Endodermal cell (in vitro differentiated cells): ENCODE measurements at regions not wholly inside any gene's neighbourhood (a gene's known extent, or its start where the extent isn't known, plus 50 kb on each side); places are given as distances from the start of the nearest gene placed in this dataset.

Experiments used
- DNase-seq: peaks from one replicate; pipeline ENCODE4 v3.0.0-alpha.2; 2017
- H3K27ac ChIP-seq: 2 replicates; pipeline ENCODE4 v1.5.1; 2013; ENCODE audit warnings: mild to moderate bottlenecking, low read depth, low read length, moderate library complexity
- H3K27me3 ChIP-seq: 2 replicates; pipeline ENCODE4 v1.6.1; 2013; ENCODE audit warnings: mild to moderate bottlenecking, low read length, moderate library complexity; ENCODE audit not compliant: insufficient read depth, control insufficient read depth, poor library complexity, severe bottlenecking
- H3K36me3 ChIP-seq: 2 replicates; pipeline ENCODE4 v1.7.0; 2013; ENCODE audit warnings: mild to moderate bottlenecking, low read length, moderate library complexity; ENCODE audit not compliant: control insufficient read depth, insufficient read depth
- H3K4me1 ChIP-seq: one replicate; pipeline ENCODE4 v1.7.0; 2013; ENCODE audit warnings: low read length; ENCODE audit not compliant: control insufficient read depth, insufficient read depth
- H3K4me3 ChIP-seq: 2 replicates; pipeline ENCODE4 v1.5.1; 2013; ENCODE audit warnings: mild to moderate bottlenecking, low read length, moderate library complexity
- H3K9ac ChIP-seq: 2 replicates; pipeline ENCODE4 v1.6.1; 2013; ENCODE audit warnings: mild to moderate bottlenecking, low read length, moderate library complexity; ENCODE audit not compliant: poor library complexity, severe bottlenecking; ENCODE audit errors: extremely low read depth
- H3K9me3 ChIP-seq: 2 replicates; pipeline ENCODE4 v1.6.1; 2013; ENCODE audit warnings: mild to moderate bottlenecking, low read length, moderate library complexity; ENCODE audit not compliant: control insufficient read depth
- H3K27ac Mint-ChIP-seq: 2 replicates; pipeline ENCODE4 v1.8.0; 2020; ENCODE audit warnings: mixed read lengths
- H3K27me3 Mint-ChIP-seq: 2 replicates; pipeline ENCODE4 v1.8.0; 2021; ENCODE audit warnings: mild to moderate bottlenecking, mixed read lengths; ENCODE audit not compliant: insufficient read depth
- H3K36me3 Mint-ChIP-seq: 2 replicates; pipeline ENCODE4 v1.8.0; 2020; ENCODE audit warnings: low read depth, mixed read lengths
- H3K4me1 Mint-ChIP-seq: 2 replicates; pipeline ENCODE4 v1.8.0; 2020; ENCODE audit warnings: mixed read lengths
- H3K4me3 Mint-ChIP-seq: 2 replicates; pipeline ENCODE4 v1.8.0; 2020; ENCODE audit warnings: mild to moderate bottlenecking, moderate library complexity, mixed read lengths
- H3K9me3 Mint-ChIP-seq: 2 replicates; pipeline ENCODE4 v1.8.0; 2020; ENCODE audit warnings: mild to moderate bottlenecking, mixed read lengths
- WGBS, 2 experiments: methylation state at CpG; one replicate each; pipeline versions ENCODE4 v1.1.5 to v1.1.7; 2013; ENCODE audit warnings: missing lambda C conversion rate in 2 of 2, mixed read lengths in 1 of 2; ENCODE audit not compliant: insufficient coverage in 1 of 2, insufficient read length in 1 of 2; 5-methylcytosine and 5-hydroxymethylcytosine counted together
- TF ChIP-seq, protein P1 (sequence below): fragments of 200-600 bp; sonication (generic); conservative IDR thresholded peaks from 2 replicates; pipeline ENCODE4 v1.5.0; 2021; ENCODE audit warnings: antibody characterized with exemption, mild to moderate bottlenecking

DNA sequence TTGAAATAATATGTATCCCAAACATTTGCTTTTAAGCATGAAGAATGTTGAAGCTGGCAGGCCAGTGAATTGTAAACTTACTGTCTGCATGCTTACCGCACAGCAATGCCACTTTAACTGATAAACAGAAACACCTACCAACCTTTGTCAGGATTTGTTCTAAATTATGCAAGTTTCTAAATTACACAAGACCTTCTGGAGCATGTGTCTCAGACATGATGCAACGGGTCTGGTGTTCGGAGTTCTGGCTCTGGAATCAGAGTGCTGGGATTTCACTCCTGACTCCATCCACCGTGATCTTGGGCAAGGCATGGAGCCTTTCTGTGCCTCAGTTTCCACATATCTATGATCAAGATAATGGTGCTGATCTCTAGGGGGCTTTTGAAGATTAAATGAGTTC, 111.2 kb downstream of the CCT6B start:
- Histone ChIP-seq H3K4me3 (no peak overlapping the region), H3K36me3 (no peaks in the 10 kb centered on the region), H3K4me1 (no peaks in the 10 kb centered on the region), H3K9me3 (no peaks in the 10 kb centered on the region), H3K27me3 (no peaks in the 10 kb centered on the region), H3K27ac (no peak overlapping the region), H3K9ac (no peak overlapping the region)
- H3K36me3 Mint-ChIP-seq, result no peaks in the 10 kb centered on the region
- H3K27ac Mint-ChIP-seq, result no peak overlapping the region
- no peak for DNase-seq
- peaks cover 10% of the 10 kb centered on the region for H3K4me1 Mint-ChIP-seq
- no peak overlapping the region for H3K4me3 Mint-ChIP-seq
- no peaks in the 10 kb centered on the region for H3K9me3 Mint-ChIP-seq
- H3K27me3 Mint-ChIP-seq, result peaks cover 5% of the 10 kb centered on the region
- TF ChIP-seq, protein P1, sequence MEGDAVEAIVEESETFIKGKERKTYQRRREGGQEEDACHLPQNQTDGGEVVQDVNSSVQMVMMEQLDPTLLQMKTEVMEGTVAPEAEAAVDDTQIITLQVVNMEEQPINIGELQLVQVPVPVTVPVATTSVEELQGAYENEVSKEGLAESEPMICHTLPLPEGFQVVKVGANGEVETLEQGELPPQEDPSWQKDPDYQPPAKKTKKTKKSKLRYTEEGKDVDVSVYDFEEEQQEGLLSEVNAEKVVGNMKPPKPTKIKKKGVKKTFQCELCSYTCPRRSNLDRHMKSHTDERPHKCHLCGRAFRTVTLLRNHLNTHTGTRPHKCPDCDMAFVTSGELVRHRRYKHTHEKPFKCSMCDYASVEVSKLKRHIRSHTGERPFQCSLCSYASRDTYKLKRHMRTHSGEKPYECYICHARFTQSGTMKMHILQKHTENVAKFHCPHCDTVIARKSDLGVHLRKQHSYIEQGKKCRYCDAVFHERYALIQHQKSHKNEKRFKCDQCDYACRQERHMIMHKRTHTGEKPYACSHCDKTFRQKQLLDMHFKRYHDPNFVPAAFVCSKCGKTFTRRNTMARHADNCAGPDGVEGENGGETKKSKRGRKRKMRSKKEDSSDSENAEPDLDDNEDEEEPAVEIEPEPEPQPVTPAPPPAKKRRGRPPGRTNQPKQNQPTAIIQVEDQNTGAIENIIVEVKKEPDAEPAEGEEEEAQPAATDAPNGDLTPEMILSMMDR, result no peak
- WGBS, 2 experiments, result 80 to 97% methylated on average over 1 to 4 of the region's 4 CpGs

DNA sequence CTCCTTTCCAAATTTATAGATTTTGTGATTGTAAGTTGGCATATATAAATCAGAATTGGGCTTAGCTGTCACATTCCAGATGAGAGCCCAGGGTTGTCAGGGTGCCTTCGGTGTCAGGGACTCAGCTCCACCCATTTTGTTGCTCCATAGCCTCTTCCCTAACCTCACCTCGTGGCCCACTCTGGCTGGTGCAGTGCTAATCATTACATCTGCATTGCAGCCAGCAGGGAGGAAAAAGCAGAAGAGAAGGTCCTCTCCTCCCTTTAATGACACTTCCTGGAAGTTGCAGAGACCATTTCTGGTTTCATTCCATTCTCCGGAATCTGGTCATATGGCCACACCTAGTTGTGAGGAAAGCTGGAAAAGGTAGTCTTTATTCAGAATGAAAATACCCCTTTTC, 113.3 kb downstream of the CCT6B start:
- no peaks in the 10 kb centered on the region for H3K9me3 Mint-ChIP-seq
- Histone ChIP-seq H3K27me3 (no peaks in the 10 kb centered on the region), H3K36me3 (no peaks in the 10 kb centered on the region), H3K9ac (no peak overlapping the region), H3K4me3 (no peak overlapping the region), H3K4me1 (no peaks in the 10 kb centered on the region), H3K9me3 (no peaks in the 10 kb centered on the region), H3K27ac (no peak overlapping the region)
- WGBS, 2 experiments, result 82 to 90% methylated on average over 3 of the region's 3 CpGs
- DNase-seq, result no peak
- H3K27ac Mint-ChIP-seq, result no peak overlapping the region
- TF ChIP-seq, protein P1, result no peak
- peaks cover 11% of the 10 kb centered on the region for H3K4me1 Mint-ChIP-seq
- H3K4me3 Mint-ChIP-seq, result no peak overlapping the region
- no peaks in the 10 kb centered on the region for H3K36me3 Mint-ChIP-seq
- peaks cover 2% of the 10 kb centered on the region for H3K27me3 Mint-ChIP-seq

DNA sequence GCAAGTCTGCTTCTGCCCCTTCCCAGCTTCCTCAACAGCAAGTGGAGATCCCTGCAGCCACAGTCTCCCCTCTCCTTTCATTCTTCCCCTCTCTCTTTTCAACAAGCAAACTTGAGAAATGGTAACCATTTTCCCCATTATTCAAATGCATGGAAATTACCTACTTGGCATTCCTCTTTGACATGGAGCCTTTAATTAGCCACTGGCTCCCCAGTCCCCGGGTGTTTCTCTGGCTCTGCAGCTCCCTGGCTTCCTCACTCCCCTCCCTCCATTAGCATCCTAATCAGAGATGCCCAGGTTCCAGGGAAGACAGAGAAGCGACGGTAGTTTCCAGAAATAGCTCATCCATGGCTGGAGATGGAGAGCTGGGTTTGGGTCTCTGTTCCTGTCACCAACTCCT, 116.0 kb downstream of the CCT6B start:
- no peaks in the 10 kb centered on the region for H3K36me3 Mint-ChIP-seq
- Histone ChIP-seq H3K4me1 (no peaks in the 10 kb centered on the region), H3K9me3 (no peaks in the 10 kb centered on the region), H3K4me3 (no peak overlapping the region), H3K36me3 (no peaks in the 10 kb centered on the region), H3K27me3 (no peaks in the 10 kb centered on the region), H3K27ac (no peak overlapping the region), H3K9ac (no peak overlapping the region)
- no peaks in the 10 kb centered on the region for H3K9me3 Mint-ChIP-seq
- H3K27ac Mint-ChIP-seq, result no peak overlapping the region
- no peak for DNase-seq
- 63 to 84% methylated on average over 3 of the region's 3 CpGs for WGBS, 2 experiments
- H3K4me3 Mint-ChIP-seq, result no peak overlapping the region
- H3K4me1 Mint-ChIP-seq, result peaks cover 14% of the 10 kb centered on the region
- TF ChIP-seq, protein P1, result no peak
- peaks cover 2% of the 10 kb centered on the region for H3K27me3 Mint-ChIP-seq
